Activated B cell treated with CpG ODN at 0.5 μM for 24 hours (primary cell): ENCODE measurements at regions not wholly inside any gene's neighbourhood (a gene's known extent, or its start where the extent isn't known, plus 50 kb on each side); places are given as distances from the start of the nearest gene placed in this dataset.

Source experiments
- ATAC-seq: fragments of 200-7000 bp; cut with Tn5 transposase; one replicate; pipeline ENCODE4 v1.10.0; 2021; ENCODE audit warnings: low read depth, mild to moderate bottlenecking, moderate library complexity
- CTCF ChIA-PET: fragments of 350-600 bp; sonication (Branson Sonifier 250); formaldehyde crosslinking; loops from one replicate; lab custom pipeline; 2021; ENCODE audit warnings: antibody characterized with exemption; lab: Charles Lee
- POLR2A ChIA-PET: fragments of 350-600 bp; sonication (Branson Sonifier 250); formaldehyde crosslinking; loops from one replicate; lab custom pipeline; 2021; ENCODE audit warnings: antibody characterized with exemption; lab: Charles Lee
- DNase-seq: peaks from one replicate; pipeline ENCODE4 v3.0.0; 2022
- H3K27ac Mint-ChIP-seq: one replicate; pipeline ENCODE4 v1.8.0; 2020; ENCODE audit warnings: mixed read lengths
- H3K27me3 Mint-ChIP-seq: one replicate; pipeline ENCODE4 v1.8.0; 2021; ENCODE audit warnings: mixed read lengths
- H3K36me3 Mint-ChIP-seq: one replicate; pipeline ENCODE4 v1.8.0; 2021; ENCODE audit warnings: low read depth, mixed read lengths
- H3K4me1 Mint-ChIP-seq: one replicate; pipeline ENCODE4 v1.8.0; 2021; ENCODE audit warnings: mixed read lengths
- H3K4me3 Mint-ChIP-seq: one replicate; pipeline ENCODE4 v1.8.0; 2020; ENCODE audit warnings: mild to moderate bottlenecking, mixed read lengths
- H3K9me3 Mint-ChIP-seq: one replicate; pipeline ENCODE4 v1.8.0; 2020; ENCODE audit warnings: mixed read lengths
- intact Hi-C: fragments of 100-400 bp; cut with micrococcal nuclease; formaldehyde crosslinking; loops from one replicate; pipeline ENCODE4 v1.15.1; 2024
- TF ChIP-seq, protein P1 (sequence below): fragments of 200-600 bp; IDR thresholded peaks from one replicate; pipeline ENCODE4 v1.8.0; 2022; ENCODE audit warnings: antibody characterized with exemption, mild to moderate bottlenecking

DNA sequence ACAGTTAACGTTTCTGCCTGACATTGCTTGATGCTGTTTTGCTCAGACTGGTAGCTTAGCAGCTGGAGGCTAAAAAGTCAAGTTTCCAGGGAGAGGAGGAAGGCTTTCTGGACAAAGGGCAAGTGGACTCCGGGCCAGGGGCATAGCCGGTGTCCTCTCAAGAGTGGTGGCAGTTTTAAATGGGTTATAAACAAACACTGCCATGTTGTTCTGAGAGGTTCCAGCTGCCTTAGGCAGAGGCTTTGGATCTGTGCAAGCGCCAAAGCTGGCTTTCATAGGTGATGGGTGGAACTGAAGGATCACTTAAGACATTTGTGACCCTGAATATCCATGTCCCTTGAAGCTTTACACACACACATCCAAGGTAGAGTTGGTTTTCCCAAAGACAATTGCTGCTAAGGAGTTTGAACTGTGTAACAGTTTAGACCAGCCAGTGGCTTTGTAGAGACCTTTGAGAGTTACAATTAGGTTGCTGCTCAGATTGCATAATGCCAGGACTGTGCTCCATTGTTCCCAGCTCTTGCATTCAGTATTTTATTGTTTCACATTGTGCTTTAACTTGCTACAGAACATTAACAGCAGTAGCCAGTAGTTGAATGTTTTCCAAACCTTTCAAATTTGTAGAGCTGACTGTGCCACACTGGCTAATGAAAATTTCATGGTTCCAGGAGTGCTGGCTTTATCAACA is 54.1 kb upstream of the AP1S2 start:
- no peak overlapping the region for H3K27ac Mint-ChIP-seq

DNA sequence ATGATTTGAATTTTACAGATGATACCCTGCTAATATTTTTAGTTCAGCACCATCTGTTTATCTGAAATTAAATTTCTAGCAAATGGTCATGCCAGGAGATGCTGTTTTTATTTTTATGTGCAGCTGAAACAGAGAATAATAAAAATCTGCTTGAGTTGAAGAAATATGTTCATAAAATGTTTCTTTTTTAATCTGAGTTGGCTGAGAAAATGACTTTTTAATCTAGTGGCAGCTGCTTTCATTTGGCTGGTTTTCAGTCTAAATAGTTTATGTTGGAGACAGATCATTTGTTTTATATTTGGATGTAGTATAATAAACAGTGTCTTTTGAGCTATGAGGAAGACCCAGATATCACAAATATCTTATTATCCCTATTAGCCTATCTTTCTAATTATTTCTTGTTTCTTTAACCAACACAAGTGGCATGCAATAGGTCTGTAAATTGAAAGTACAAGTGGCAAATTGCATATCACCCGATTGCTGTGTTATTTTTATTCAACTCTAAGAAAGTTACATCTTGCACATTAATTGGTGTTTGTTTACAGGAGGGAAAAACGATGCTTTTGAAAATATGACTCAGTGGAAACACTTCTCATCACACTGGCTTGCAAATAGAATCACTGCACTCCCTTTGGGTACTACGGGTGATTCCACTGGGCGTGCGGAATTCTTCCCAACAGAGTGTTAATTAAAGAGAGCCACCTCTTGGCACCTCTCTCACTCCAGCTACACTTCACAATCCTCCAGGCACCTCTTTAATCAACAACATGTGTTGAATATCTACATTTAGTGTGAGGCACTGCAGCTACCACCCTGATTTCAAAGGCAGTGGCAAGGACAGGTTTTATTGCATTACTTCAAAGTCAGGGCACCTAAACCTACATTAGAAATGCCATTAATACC is 51.7 kb upstream of the AP1S2 start:
- Mint-ChIP-seq H3K27me3 (no peaks in the 10 kb centered on the region), H3K4me3 (no peak overlapping the region), H3K36me3 (peaks cover 6% of the 10 kb centered on the region), H3K4me1 (peaks cover 31% of the 10 kb centered on the region), H3K9me3 (peaks cover 6% of the 10 kb centered on the region), H3K27ac (no peak overlapping the region)
- DNase-seq (no peak), ATAC-seq (no peak)
- ChIA-PET POLR2A (no interaction called here), CTCF (interaction anchor here (1.2 kb wide), 1 partner anchor 217 kb away, joined by 3 read pairs; the partner anchor contains the start of gene GRPR)
- intact Hi-C loops = no loop called here
- TF ChIP-seq, protein P1, sequence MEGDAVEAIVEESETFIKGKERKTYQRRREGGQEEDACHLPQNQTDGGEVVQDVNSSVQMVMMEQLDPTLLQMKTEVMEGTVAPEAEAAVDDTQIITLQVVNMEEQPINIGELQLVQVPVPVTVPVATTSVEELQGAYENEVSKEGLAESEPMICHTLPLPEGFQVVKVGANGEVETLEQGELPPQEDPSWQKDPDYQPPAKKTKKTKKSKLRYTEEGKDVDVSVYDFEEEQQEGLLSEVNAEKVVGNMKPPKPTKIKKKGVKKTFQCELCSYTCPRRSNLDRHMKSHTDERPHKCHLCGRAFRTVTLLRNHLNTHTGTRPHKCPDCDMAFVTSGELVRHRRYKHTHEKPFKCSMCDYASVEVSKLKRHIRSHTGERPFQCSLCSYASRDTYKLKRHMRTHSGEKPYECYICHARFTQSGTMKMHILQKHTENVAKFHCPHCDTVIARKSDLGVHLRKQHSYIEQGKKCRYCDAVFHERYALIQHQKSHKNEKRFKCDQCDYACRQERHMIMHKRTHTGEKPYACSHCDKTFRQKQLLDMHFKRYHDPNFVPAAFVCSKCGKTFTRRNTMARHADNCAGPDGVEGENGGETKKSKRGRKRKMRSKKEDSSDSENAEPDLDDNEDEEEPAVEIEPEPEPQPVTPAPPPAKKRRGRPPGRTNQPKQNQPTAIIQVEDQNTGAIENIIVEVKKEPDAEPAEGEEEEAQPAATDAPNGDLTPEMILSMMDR = no peak

More for the DNA sequence above, 54.1 kb upstream of the AP1S2 start:
- CTCF ChIA-PET = no interaction called here
- DNase-seq (no peak), ATAC-seq (no peak)
- POLR2A ChIA-PET = no interaction called here
- intact Hi-C loops = no loop called here
- H3K36me3 Mint-ChIP-seq = no peaks in the 10 kb centered on the region
- no peak overlapping the region for H3K4me3 Mint-ChIP-seq
- H3K27me3 Mint-ChIP-seq = no peaks in the 10 kb centered on the region
- no peaks in the 10 kb centered on the region for H3K9me3 Mint-ChIP-seq
- TF ChIP-seq, protein P1 = no peak
- peaks cover 19% of the 10 kb centered on the region for H3K4me1 Mint-ChIP-seq
